ENCODE measurements at regions not wholly inside any gene's neighbourhood (a gene's known extent, or its start where the extent isn't known, plus 50 kb on each side); places are given as distances from the start of the nearest gene placed in this dataset.
"Not testable (repeated sequence)": the region's sequence is repeated elsewhere in the genome, so short reads cannot be mapped to it uniquely, and the experiment has no call there.

GRCh38 chrX:76509775-76510174 is 82.3 kb downstream of the MAGEE1 start:
- H3K27ac ChIP-seq, result no peak overlapping the region
- H3K9ac ChIP-seq, result no peak overlapping the region
- H3K4me2 ChIP-seq, result no peak overlapping the region
- H3K4me3 ChIP-seq, result no peak overlapping the region
- TF ChIP-seq Cebpa-rat (IDR thresholded peaks at IDR 0.05), result no peak
- H3K27me3 ChIP-seq, result peaks cover 7 to 76% (median 59%) of the 10 kb centered on the region in 11 experiments; a peak in 21 of 22 replicates
- H3K36me3 ChIP-seq, result no peaks in the 10 kb centered on the region
- H3K9me3 ChIP-seq (replicated peaks in 1 of 11), result peaks cover 0 to 5% (median 0%) of the 10 kb centered on the region in 11 experiments; a peak in 1 of 22 replicates
- H4K20me1 ChIP-seq, result no peaks in the 10 kb centered on the region; a peak in 1 of 22 replicates
- H3K4me1 ChIP-seq, result no peaks in the 10 kb centered on the region

- H3K9ac ChIP-seq, result no peak overlapping the region
- H3K4me1 ChIP-seq, result no peaks in the 10 kb centered on the region
- peaks cover 0 to 48% (median 23%) of the 10 kb centered on the region in 11 experiments; a peak in 16 of 22 replicates for H3K27me3 ChIP-seq
- H4K20me1 ChIP-seq, result no peaks in the 10 kb centered on the region
- no peak for TF ChIP-seq Cebpa-rat (IDR thresholded peaks at IDR 0.05)
- H3K9me3 ChIP-seq (replicated peaks in 1 of 11), result peaks cover 0 to 19% (median 5%) of the 10 kb centered on the region in 11 experiments; a peak in 10 of 22 replicates
- H3K4me2 ChIP-seq, result no peak overlapping the region
- no peak overlapping the region for H3K27ac ChIP-seq
- H3K36me3 ChIP-seq, result no peaks in the 10 kb centered on the region
- no peak overlapping the region for H3K4me3 ChIP-seq
Measured at GRCh38 chrX:76517544-76517943, 90.0 kb downstream of the MAGEE1 start.

GRCh38 chrX:76520273-76521054 is 93.0 kb downstream of the MAGEE1 start:
- H3K27me3 ChIP-seq, result peaks cover 0 to 26% (median 17%) of the 10 kb centered on the region in 11 experiments; a peak in 12 of 22 replicates
- no peak overlapping the region for H3K27ac ChIP-seq
- H4K20me1 ChIP-seq, result no peaks in the 10 kb centered on the region
- no peaks in the 10 kb centered on the region for H3K4me1 ChIP-seq
- TF ChIP-seq Cebpa-rat (IDR thresholded peaks at IDR 0.05), result no peak
- H3K36me3 ChIP-seq, result no peaks in the 10 kb centered on the region
- peaks cover 0 to 25% (median 8%) of the 10 kb centered on the region in 11 experiments; a peak in 12 of 22 replicates for H3K9me3 ChIP-seq (replicated peaks in 1 of 11)
- H3K4me3 ChIP-seq, result no peak overlapping the region
- no peak overlapping the region for H3K4me2 ChIP-seq
- no peak overlapping the region for H3K9ac ChIP-seq

- not testable (repeated sequence) for H3K4me1 ChIP-seq, H4K20me1 ChIP-seq, H3K4me2 ChIP-seq, H3K36me3 ChIP-seq, H3K4me3 ChIP-seq, H3K27ac ChIP-seq, H3K9ac ChIP-seq
- H3K27me3 ChIP-seq, result peaks cover 21 to 61% (median 52%) of the 10 kb centered on the region in 11 experiments
- peaks cover 0 to 20% (median 4%) of the 10 kb centered on the region in 11 experiments; a peak in 8 of 22 replicates for H3K9me3 ChIP-seq (replicated peaks in 1 of 11)
Measured at GRCh38 chrX:76535675-76536074, 108.2 kb downstream of the MAGEE1 start.

GRCh38 chrX:76538860-76539259 is 111.3 kb downstream of the MAGEE1 start:
- no peak overlapping the region for H3K9ac ChIP-seq
- H3K27ac ChIP-seq, result no peak overlapping the region
- H3K4me2 ChIP-seq, result no peak overlapping the region
- TF ChIP-seq Cebpa-rat (IDR thresholded peaks at IDR 0.05), result no peak
- no peaks in the 10 kb centered on the region for H3K4me1 ChIP-seq
- H4K20me1 ChIP-seq, result no peaks in the 10 kb centered on the region
- H3K9me3 ChIP-seq (replicated peaks in 1 of 11), result peaks cover 0 to 7% (median 0%) of the 10 kb centered on the region in 11 experiments; a peak in 2 of 22 replicates
- no peaks in the 10 kb centered on the region for H3K36me3 ChIP-seq
- no peak overlapping the region for H3K4me3 ChIP-seq
- peaks cover under 1 to 52% (median 37%) of the 10 kb centered on the region in 11 experiments; a peak in 21 of 22 replicates for H3K27me3 ChIP-seq

- not testable (repeated sequence) for H3K9ac ChIP-seq; H3K4me1 ChIP-seq; H4K20me1 ChIP-seq; H3K36me3 ChIP-seq; H3K27ac ChIP-seq; H3K4me3 ChIP-seq; H3K9me3 ChIP-seq (replicated peaks in 1 of 11); H3K4me2 ChIP-seq
- peaks cover 0 to 72% (median 44%) of the 10 kb centered on the region in 11 experiments; a peak in 21 of 22 replicates for H3K27me3 ChIP-seq
Measured at GRCh38 chrX:76543381-76543780, 115.9 kb downstream of the MAGEE1 start.

GRCh38 chrX:76550016-76550415 is 122.5 kb downstream of the MAGEE1 start:
- no peaks in the 10 kb centered on the region for H3K4me1 ChIP-seq
- H3K27ac ChIP-seq, result no peak overlapping the region
- H4K20me1 ChIP-seq, result no peaks in the 10 kb centered on the region
- TF ChIP-seq Cebpa-rat (IDR thresholded peaks at IDR 0.05), result no peak
- no peak overlapping the region for H3K9ac ChIP-seq
- peaks cover 0 to 25% (median 15%) of the 10 kb centered on the region in 11 experiments; a peak in 13 of 22 replicates for H3K27me3 ChIP-seq
- H3K4me2 ChIP-seq, result no peak overlapping the region; a peak in 1 of 22 replicates
- no peaks in the 10 kb centered on the region for H3K36me3 ChIP-seq
- no peak overlapping the region for H3K4me3 ChIP-seq
- H3K9me3 ChIP-seq (replicated peaks in 1 of 11), result peaks cover 18 to 45% (median 30%) of the 10 kb centered on the region in 11 experiments

- peaks cover 68 to 89% (median 80%) of the 10 kb centered on the region in 11 experiments for H3K9me3 ChIP-seq (replicated peaks in 1 of 11)
- no peak for TF ChIP-seq Cebpa-rat (IDR thresholded peaks at IDR 0.05)
- H3K36me3 ChIP-seq, result no peaks in the 10 kb centered on the region
Measured at GRCh38 chrX:76555269-76555668, 127.8 kb downstream of the MAGEE1 start.

GRCh38 chrX:76555816-76556215 is 128.3 kb downstream of the MAGEE1 start:
- Histone ChIP-seq H3K4me3 (no peak overlapping the region), H3K4me1 (no peaks in the 10 kb centered on the region), H3K4me2 (no peak overlapping the region), H3K27ac (no peak overlapping the region), H4K20me1 (no peaks in the 10 kb centered on the region), H3K36me3 (no peaks in the 10 kb centered on the region), H3K9me3 (replicated peaks in 1 of 11) (peaks cover 71 to 88% (median 82%) of the 10 kb centered on the region in 11 experiments), H3K27me3 (peaks cover 0 to 15% (median under 1%) of the 10 kb centered on the region in 11 experiments; a peak in 7 of 22 replicates), H3K9ac (no peak overlapping the region)
- TF ChIP-seq Cebpa-rat (IDR thresholded peaks at IDR 0.05), result no peak

More at GRCh38 chrX:76555269-76555668, 127.8 kb downstream of the MAGEE1 start:
- H3K4me2 ChIP-seq, result no peak overlapping the region
- H3K27me3 ChIP-seq, result peaks cover 0 to 18% (median 5%) of the 10 kb centered on the region in 11 experiments; a peak in 11 of 22 replicates
- H4K20me1 ChIP-seq, result no peaks in the 10 kb centered on the region
- no peak overlapping the region for H3K4me3 ChIP-seq
- no peaks in the 10 kb centered on the region for H3K4me1 ChIP-seq
- no peak overlapping the region for H3K27ac ChIP-seq
- no peak overlapping the region for H3K9ac ChIP-seq

- H3K9ac ChIP-seq, H3K4me1 ChIP-seq, H4K20me1 ChIP-seq, H3K4me2 ChIP-seq, H3K36me3 ChIP-seq, H3K27ac ChIP-seq, H3K4me3 ChIP-seq, H3K27me3 ChIP-seq: not testable (repeated sequence)
- H3K9me3 ChIP-seq (replicated peaks in 1 of 11), result peaks cover 6 to 48% (median 25%) of the 10 kb centered on the region in 11 experiments; a peak in 20 of 22 replicates
Measured at GRCh38 chrX:76564842-76565241, 137.3 kb downstream of the MAGEE1 start.
